Chondrocyte (in vitro differentiated cells): ENCODE measurements at regions not wholly inside any gene's neighbourhood (a gene's known extent, or its start where the extent isn't known, plus 50 kb on each side); places are given as distances from the start of the nearest gene placed in this dataset.

Experiments
- DNase-seq: peaks from one replicate; pipeline ENCODE4 v3.0.0; 2021; ENCODE audit warnings: mixed read lengths, low spot score
- H3K27ac Mint-ChIP-seq: one replicate; pipeline ENCODE4 v1.8.0; 2021; ENCODE audit warnings: mild to moderate bottlenecking, moderate library complexity, mixed read lengths; ENCODE audit not compliant: unreplicated experiment
- H3K27me3 Mint-ChIP-seq: 2 replicates; pipeline ENCODE4 v1.8.0; 2021; ENCODE audit warnings: low read depth, mixed read lengths
- H3K36me3 Mint-ChIP-seq: 2 replicates; pipeline ENCODE4 v1.8.0; 2021; ENCODE audit warnings: low read depth, mixed read lengths
- H3K4me1 Mint-ChIP-seq: 2 replicates; pipeline ENCODE4 v1.8.0; 2021; ENCODE audit warnings: low read depth, mild to moderate bottlenecking, mixed read lengths
- H3K4me3 Mint-ChIP-seq: one replicate; pipeline ENCODE4 v1.8.0; 2021; ENCODE audit warnings: mild to moderate bottlenecking, moderate library complexity, mixed read lengths; ENCODE audit not compliant: unreplicated experiment
- H3K9me3 Mint-ChIP-seq: 2 replicates; pipeline ENCODE4 v1.8.0; 2021; ENCODE audit warnings: low read depth, mixed read lengths
- CTCF ChIP-seq: fragments of 200-600 bp; sonication (generic); IDR thresholded peaks from 2 replicates; pipeline ENCODE4 v1.5.0; 2021; ENCODE audit warnings: antibody characterized with exemption, mild to moderate bottlenecking, moderate library complexity

GRCh38 chr5:22970491-22970890, 117.3 kb upstream of the CDH12 start:
- TF ChIP-seq CTCF = no peak
- H3K36me3 Mint-ChIP-seq = peaks cover 2% of the 10 kb centered on the region
- peaks cover 25% of the 10 kb centered on the region for H3K9me3 Mint-ChIP-seq
- peaks cover 17% of the 10 kb centered on the region for H3K4me1 Mint-ChIP-seq
- no peak for DNase-seq
- H3K27ac Mint-ChIP-seq = no peak overlapping the region
- no peaks in the 10 kb centered on the region for H3K27me3 Mint-ChIP-seq
- no peak overlapping the region for H3K4me3 Mint-ChIP-seq

- peaks cover 25% of the 10 kb centered on the region for H3K4me1 Mint-ChIP-seq
- H3K4me3 Mint-ChIP-seq = no peak overlapping the region
- H3K27ac Mint-ChIP-seq = no peak overlapping the region
- no peaks in the 10 kb centered on the region for H3K27me3 Mint-ChIP-seq
- peaks cover 2% of the 10 kb centered on the region for H3K36me3 Mint-ChIP-seq
- no peak for DNase-seq
- peaks cover 33% of the 10 kb centered on the region for H3K9me3 Mint-ChIP-seq
- no peak for TF ChIP-seq CTCF
These were observed 115.2 kb upstream of the CDH12 start for GRCh38 chr5:22968386-22968785.

GRCh38 chr5:22965960-22966359, 112.8 kb upstream of the CDH12 start:
- Mint-ChIP-seq H3K36me3 (peaks cover 2% of the 10 kb centered on the region), H3K27me3 (no peaks in the 10 kb centered on the region), H3K4me3 (no peak overlapping the region), H3K4me1 (peaks cover 31% of the 10 kb centered on the region), H3K9me3 (peaks cover 33% of the 10 kb centered on the region), H3K27ac (no peak overlapping the region)
- TF ChIP-seq CTCF = no peak
- DNase-seq = no peak

- Mint-ChIP-seq H3K9me3 (peaks cover 33% of the 10 kb centered on the region), H3K4me3 (no peak overlapping the region), H3K36me3 (peaks cover 2% of the 10 kb centered on the region), H3K4me1 (peaks cover 28% of the 10 kb centered on the region), H3K27ac (no peak overlapping the region), H3K27me3 (no peaks in the 10 kb centered on the region)
- DNase-seq = no peak
- no peak for TF ChIP-seq CTCF
These were observed 111.5 kb upstream of the CDH12 start for GRCh38 chr5:22964632-22965031.

- H3K36me3 Mint-ChIP-seq = no peaks in the 10 kb centered on the region
- no peak for TF ChIP-seq CTCF
- H3K4me3 Mint-ChIP-seq = no peak overlapping the region
- no peak overlapping the region for H3K27ac Mint-ChIP-seq
- no peak for DNase-seq
- H3K27me3 Mint-ChIP-seq = no peaks in the 10 kb centered on the region
- peaks cover 16% of the 10 kb centered on the region for H3K4me1 Mint-ChIP-seq
- no peaks in the 10 kb centered on the region for H3K9me3 Mint-ChIP-seq
These were observed 105.5 kb upstream of the CDH12 start for GRCh38 chr5:22958462-22959262.
